ENCODE measurements at regions not wholly inside any gene's neighbourhood (a gene's known extent, or its start where the extent isn't known, plus 50 kb on each side); places are given as distances from the start of the nearest gene placed in this dataset.

DNA sequence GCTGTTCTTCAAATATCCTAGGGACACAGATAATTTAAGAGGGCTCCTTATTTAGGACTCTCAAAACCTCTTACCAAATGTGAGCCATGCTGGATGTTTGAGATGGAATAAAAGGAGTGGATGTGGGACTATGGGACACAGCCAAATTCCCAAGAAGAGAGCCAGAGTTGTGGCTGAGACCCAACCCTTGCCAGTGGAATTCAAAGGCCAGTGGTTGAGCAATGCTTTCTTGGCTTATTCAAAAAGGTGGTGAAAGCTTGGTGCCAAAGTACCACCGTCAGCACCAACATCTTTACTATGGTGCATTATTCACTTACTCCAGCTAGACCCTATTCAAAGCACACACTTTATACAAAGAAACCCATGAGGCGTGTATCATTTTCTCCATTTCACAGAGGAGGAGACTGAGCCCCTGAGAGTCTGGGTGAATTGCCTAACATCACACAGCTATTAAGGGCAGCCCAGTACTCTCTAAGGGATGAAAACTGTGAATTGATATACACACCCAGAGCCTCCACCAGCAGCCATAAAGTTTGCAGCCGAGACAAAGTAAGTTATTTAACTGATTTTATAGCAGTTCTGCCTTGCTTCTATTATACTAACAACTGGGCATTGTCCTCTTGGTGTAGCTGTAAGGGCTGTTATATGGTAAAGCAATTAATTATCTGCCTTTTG lies 391.7 kb downstream of the ACTL7B start:
- TF ChIP-seq CTCF (conservative IDR thresholded peaks at IDR 0.05; ENCODE audit: low read depth, low read length) (no peak), POLR2A (IDR thresholded peaks at IDR 0.05; ENCODE audit: low read depth, low read length) (no peak), RFX5 (IDR thresholded peaks at IDR 0.05; ENCODE audit: low read depth, low read length) (no peak), MXI1 (IDR thresholded peaks at IDR 0.05; ENCODE audit: borderline replicate concordance, low read depth, low read length) (no peak), RCOR1 (IDR thresholded peaks at IDR 0.05; ENCODE audit: insufficient replicate concordance, low read length) (no peak), MAFK (IDR thresholded peaks at IDR 0.05; ENCODE audit: low read depth, low read length) (no peak), BHLHE40 (IDR thresholded peaks at IDR 0.05; ENCODE audit: low read depth, low read length) (no peak), NFE2L2 (IDR thresholded peaks at IDR 0.05; ENCODE audit: low read depth, low read length) (no peak), USF2 (IDR thresholded peaks at IDR 0.05; ENCODE audit: low read depth, low read length) (no peak)
